Neural cell (in vitro differentiated cells): ENCODE measurements at regions not wholly inside any gene's neighbourhood (a gene's known extent, or its start where the extent isn't known, plus 50 kb on each side); places are given as distances from the start of the nearest gene placed in this dataset.

Experiments
- H2AFZ ChIP-seq: fragments of 200-600, 300-800 bp; sonication (generic), shearing (Covaris generic); 2 replicates; pipeline ENCODE4 v1.6.0; 2014; ENCODE audit warnings: low read depth, mild to moderate bottlenecking, antibody characterized with exemption, low read length, moderate library complexity
- H3F3A ChIP-seq: fragments of 200-600 bp; shearing (Covaris generic); 2 replicates; pipeline ENCODE4 v1.6.1; 2016; ENCODE audit warnings: mild to moderate bottlenecking, moderate library complexity, mixed read lengths, antibody characterized with exemption, low read length; ENCODE audit not compliant: insufficient read depth, poor library complexity, severe bottlenecking
- H3K27ac ChIP-seq: fragments of 200-600, 300-800 bp; sonication (generic), shearing (Covaris generic); 2 replicates; pipeline ENCODE4 v1.5.1; 2014; ENCODE audit warnings: mild to moderate bottlenecking, low read length, moderate library complexity
- H3K27me3 ChIP-seq: fragments of 300-800, 200-600 bp; sonication (generic), shearing (Covaris generic); 2 replicates; pipeline ENCODE4 v1.6.0; 2014; ENCODE audit warnings: mild to moderate bottlenecking, low read depth, low read length, moderate library complexity; ENCODE audit not compliant: insufficient read depth
- H3K36me3 ChIP-seq: fragments of 300-800, 200-600 bp; sonication (generic), shearing (Covaris generic); 2 replicates; pipeline ENCODE4 v1.5.1; 2014; ENCODE audit warnings: mild to moderate bottlenecking, antibody characterized with exemption, low read length, moderate library complexity; ENCODE audit not compliant: insufficient read depth
- H3K4me2 ChIP-seq: fragments of 300-800, 200-600 bp; sonication (generic), shearing (Covaris generic); 2 replicates; pipeline ENCODE4 v1.6.0; 2014; ENCODE audit warnings: mild to moderate bottlenecking, low read length
- H3K4me3 ChIP-seq: fragments of 300-800, 200-600 bp; sonication (generic), shearing (Covaris generic); 2 replicates; pipeline ENCODE4 v1.5.1; 2014; ENCODE audit warnings: mild to moderate bottlenecking, low read length, moderate library complexity
- H3K79me2 ChIP-seq: fragments of 200-600 bp; shearing (Covaris generic); replicated peaks from 2 replicates; pipeline ENCODE4 v1.6.0; 2014; ENCODE audit warnings: mild to moderate bottlenecking, low read length, moderate library complexity; ENCODE audit not compliant: insufficient read depth
- H3K9ac ChIP-seq: fragments of 300-800, 200-600 bp; sonication (generic), shearing (Covaris generic); 2 replicates; pipeline ENCODE4 v1.6.1; 2016; ENCODE audit warnings: mild to moderate bottlenecking, low read length, mixed read lengths
- H3K9me2 ChIP-seq: fragments of 200-600 bp; shearing (Covaris generic); 2 replicates; pipeline ENCODE4 v1.6.1; 2016; ENCODE audit warnings: mild to moderate bottlenecking, low read length, mixed read lengths; ENCODE audit not compliant: insufficient read depth
- H3K9me3 ChIP-seq: fragments of 200-600, 300-800 bp; sonication (generic), shearing (Covaris generic); 2 replicates; pipeline ENCODE4 v1.6.1; 2016; ENCODE audit warnings: mild to moderate bottlenecking, mixed run types, low read length, moderate library complexity, mixed read lengths
- H4K20me1 ChIP-seq: fragments of 200-600 bp; shearing (Covaris generic); 2 replicates; pipeline ENCODE4 v1.6.1; 2016; ENCODE audit warnings: mild to moderate bottlenecking, mixed run types; ENCODE audit not compliant: insufficient read depth
- EP300 ChIP-seq: fragments of 450-650 bp; conservative IDR thresholded peaks from 2 replicates; pipeline ENCODE4 v1.6.1; 2014; ENCODE audit warnings: antibody characterized with exemption, mild to moderate bottlenecking, moderate library complexity; ENCODE audit not compliant: poor library complexity, severe bottlenecking
- EZH2 ChIP-seq: fragments of 200-600, 300-800 bp; shearing (Covaris generic), sonication (generic); IDR thresholded peaks from 2 replicates; pipeline ENCODE4 v1.6.1; 2014; ENCODE audit warnings: antibody characterized with exemption, low read length, borderline replicate concordance, mild to moderate bottlenecking; ENCODE audit not compliant: insufficient read depth, poor library complexity, severe bottlenecking
- MXI1 ChIP-seq: fragments of 450-650 bp; conservative IDR thresholded peaks from 2 replicates; pipeline ENCODE4 v1.6.1; 2014; ENCODE audit warnings: antibody characterized with exemption, mild to moderate bottlenecking; ENCODE audit not compliant: poor library complexity, severe bottlenecking
- POLR2AphosphoS5 ChIP-seq: IDR thresholded peaks from 2 replicates; pipeline ENCODE4 v1.6.1; 2012
- RAD21 ChIP-seq: fragments of 450-650 bp; conservative IDR thresholded peaks from 2 replicates; pipeline ENCODE4 v1.6.1; 2014; ENCODE audit warnings: antibody characterized with exemption, mild to moderate bottlenecking, moderate library complexity
- SMC3 ChIP-seq: fragments of 450-650 bp; conservative IDR thresholded peaks from 2 replicates; pipeline ENCODE4 v1.6.1; 2014; ENCODE audit warnings: antibody characterized with exemption, mild to moderate bottlenecking, moderate library complexity; ENCODE audit not compliant: poor library complexity
- TAF1 ChIP-seq: IDR thresholded peaks from 2 replicates; pipeline ENCODE4 v1.6.1; 2012; ENCODE audit warnings: low read depth
- TF ChIP-seq, protein P1 (sequence below): fragments of 450-650 bp; IDR thresholded peaks from 2 replicates; pipeline ENCODE4 v1.5.1; 2014; ENCODE audit warnings: antibody characterized with exemption, mild to moderate bottlenecking, moderate library complexity; ENCODE audit not compliant: poor library complexity, severe bottlenecking
- TF ChIP-seq, protein P2 (sequence below): IDR thresholded peaks from 2 replicates; pipeline ENCODE4 v1.6.1; 2012; ENCODE audit warnings: borderline replicate concordance

GRCh38 chr5:39794513-39795210 is 369.9 kb upstream of the DAB2 start:
- no peak overlapping the region for H2AFZ ChIP-seq

DNA sequence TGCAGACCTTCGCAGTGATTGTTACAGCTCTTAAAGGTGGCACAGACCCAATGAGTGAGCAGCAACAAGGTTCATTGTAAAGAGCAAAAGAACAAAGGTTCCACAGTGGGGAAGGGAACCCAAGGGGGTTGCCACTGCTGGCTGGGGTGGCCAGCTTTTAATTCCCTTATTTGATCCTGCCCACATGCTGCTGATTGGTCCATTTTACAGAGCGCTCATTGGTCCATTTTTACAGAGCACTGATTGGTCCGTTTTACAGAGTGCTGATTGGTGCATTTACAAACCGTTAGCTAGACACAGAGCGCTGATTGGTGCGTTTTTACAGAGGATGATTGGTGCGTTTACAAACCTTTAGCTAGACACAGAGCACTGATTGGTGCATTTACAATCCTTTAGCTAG is 360.6 kb upstream of the DAB2 start:
- Histone ChIP-seq H3K27ac (no peak overlapping the region), H3K4me2 (no peak overlapping the region), H3K27me3 (no peaks in the 10 kb centered on the region), H3K79me2 (no peaks in the 10 kb centered on the region), H3K36me3 (no peaks in the 10 kb centered on the region), H3K9me3 (no peaks in the 10 kb centered on the region), H3K9ac (no peak overlapping the region), H3K9me2 (no peaks in the 10 kb centered on the region), H4K20me1 (no peaks in the 10 kb centered on the region), H2AFZ (no peak overlapping the region), H3K4me3 (no peak overlapping the region), H3F3A (no peaks in the 10 kb centered on the region)
- TF ChIP-seq EZH2 = no peak
- TF ChIP-seq POLR2AphosphoS5 = no peak

More at GRCh38 chr5:39794513-39795210, 369.9 kb upstream of the DAB2 start:
- no peaks in the 10 kb centered on the region for H3K36me3 ChIP-seq
- H3K27ac ChIP-seq = no peak overlapping the region
- H3K4me2 ChIP-seq = no peak overlapping the region
- no peaks in the 10 kb centered on the region for H3K27me3 ChIP-seq
- TF ChIP-seq, protein P1, sequence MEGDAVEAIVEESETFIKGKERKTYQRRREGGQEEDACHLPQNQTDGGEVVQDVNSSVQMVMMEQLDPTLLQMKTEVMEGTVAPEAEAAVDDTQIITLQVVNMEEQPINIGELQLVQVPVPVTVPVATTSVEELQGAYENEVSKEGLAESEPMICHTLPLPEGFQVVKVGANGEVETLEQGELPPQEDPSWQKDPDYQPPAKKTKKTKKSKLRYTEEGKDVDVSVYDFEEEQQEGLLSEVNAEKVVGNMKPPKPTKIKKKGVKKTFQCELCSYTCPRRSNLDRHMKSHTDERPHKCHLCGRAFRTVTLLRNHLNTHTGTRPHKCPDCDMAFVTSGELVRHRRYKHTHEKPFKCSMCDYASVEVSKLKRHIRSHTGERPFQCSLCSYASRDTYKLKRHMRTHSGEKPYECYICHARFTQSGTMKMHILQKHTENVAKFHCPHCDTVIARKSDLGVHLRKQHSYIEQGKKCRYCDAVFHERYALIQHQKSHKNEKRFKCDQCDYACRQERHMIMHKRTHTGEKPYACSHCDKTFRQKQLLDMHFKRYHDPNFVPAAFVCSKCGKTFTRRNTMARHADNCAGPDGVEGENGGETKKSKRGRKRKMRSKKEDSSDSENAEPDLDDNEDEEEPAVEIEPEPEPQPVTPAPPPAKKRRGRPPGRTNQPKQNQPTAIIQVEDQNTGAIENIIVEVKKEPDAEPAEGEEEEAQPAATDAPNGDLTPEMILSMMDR = no peak
- no peak for TF ChIP-seq TAF1
- TF ChIP-seq, protein P2, sequence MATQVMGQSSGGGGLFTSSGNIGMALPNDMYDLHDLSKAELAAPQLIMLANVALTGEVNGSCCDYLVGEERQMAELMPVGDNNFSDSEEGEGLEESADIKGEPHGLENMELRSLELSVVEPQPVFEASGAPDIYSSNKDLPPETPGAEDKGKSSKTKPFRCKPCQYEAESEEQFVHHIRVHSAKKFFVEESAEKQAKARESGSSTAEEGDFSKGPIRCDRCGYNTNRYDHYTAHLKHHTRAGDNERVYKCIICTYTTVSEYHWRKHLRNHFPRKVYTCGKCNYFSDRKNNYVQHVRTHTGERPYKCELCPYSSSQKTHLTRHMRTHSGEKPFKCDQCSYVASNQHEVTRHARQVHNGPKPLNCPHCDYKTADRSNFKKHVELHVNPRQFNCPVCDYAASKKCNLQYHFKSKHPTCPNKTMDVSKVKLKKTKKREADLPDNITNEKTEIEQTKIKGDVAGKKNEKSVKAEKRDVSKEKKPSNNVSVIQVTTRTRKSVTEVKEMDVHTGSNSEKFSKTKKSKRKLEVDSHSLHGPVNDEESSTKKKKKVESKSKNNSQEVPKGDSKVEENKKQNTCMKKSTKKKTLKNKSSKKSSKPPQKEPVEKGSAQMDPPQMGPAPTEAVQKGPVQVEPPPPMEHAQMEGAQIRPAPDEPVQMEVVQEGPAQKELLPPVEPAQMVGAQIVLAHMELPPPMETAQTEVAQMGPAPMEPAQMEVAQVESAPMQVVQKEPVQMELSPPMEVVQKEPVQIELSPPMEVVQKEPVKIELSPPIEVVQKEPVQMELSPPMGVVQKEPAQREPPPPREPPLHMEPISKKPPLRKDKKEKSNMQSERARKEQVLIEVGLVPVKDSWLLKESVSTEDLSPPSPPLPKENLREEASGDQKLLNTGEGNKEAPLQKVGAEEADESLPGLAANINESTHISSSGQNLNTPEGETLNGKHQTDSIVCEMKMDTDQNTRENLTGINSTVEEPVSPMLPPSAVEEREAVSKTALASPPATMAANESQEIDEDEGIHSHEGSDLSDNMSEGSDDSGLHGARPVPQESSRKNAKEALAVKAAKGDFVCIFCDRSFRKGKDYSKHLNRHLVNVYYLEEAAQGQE = no peak
- TF ChIP-seq SMC3 = no peak
- no peak for TF ChIP-seq EZH2
- TF ChIP-seq POLR2AphosphoS5 = no peak
- no peak for TF ChIP-seq EP300
- no peak for TF ChIP-seq MXI1
- TF ChIP-seq RAD21 = no peak
- H3K9ac ChIP-seq = no peak overlapping the region
- H3K9me2 ChIP-seq = no peaks in the 10 kb centered on the region
- H4K20me1 ChIP-seq = no peaks in the 10 kb centered on the region
- no peaks in the 10 kb centered on the region for H3K9me3 ChIP-seq
- H3K79me2 ChIP-seq = no peaks in the 10 kb centered on the region
- H3F3A ChIP-seq = no peaks in the 10 kb centered on the region
- H3K4me3 ChIP-seq = no peak overlapping the region
